ENCODE measurements at regions not wholly inside any gene's neighbourhood (a gene's known extent, or its start where the extent isn't known, plus 50 kb on each side); places are given as distances from the start of the nearest gene placed in this dataset.

DNA sequence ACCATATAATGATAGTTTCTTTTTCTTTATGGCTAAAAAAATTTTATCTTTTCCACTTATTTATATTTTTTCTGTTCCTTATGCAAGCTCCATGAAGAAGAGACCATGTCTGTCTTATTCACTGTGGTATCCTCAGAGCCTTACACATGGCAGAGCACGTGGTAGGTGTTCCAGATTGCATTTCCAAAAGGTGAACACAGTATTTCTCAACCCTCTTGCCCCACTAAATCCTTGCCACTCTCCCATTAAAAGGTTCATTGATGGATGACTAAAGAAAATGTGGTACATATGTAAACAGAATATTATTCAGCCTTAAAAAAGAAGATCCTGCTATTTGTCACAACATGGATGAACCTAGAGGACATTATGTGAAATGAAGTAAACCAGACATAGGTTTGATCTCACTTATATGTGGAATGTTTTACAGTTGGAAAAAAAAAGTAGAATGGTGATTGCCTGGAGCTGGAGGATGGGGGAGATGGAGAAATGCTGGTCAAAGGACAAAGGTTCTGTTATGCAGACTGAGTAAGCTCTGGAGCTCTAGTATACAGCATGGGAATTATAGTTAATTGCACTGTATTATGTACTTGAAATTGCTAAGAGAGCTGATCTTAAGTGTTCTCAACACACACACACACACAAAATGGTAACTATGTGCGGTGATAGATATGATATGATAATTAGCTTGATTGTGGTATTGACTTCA, 266.7 kb downstream of the CNTN3 start:
- ChIA-PET CTCF (no interaction called here), POLR2A (ENCODE audit: low non-redundant PET) (no interaction called here)
- Histone ChIP-seq H3K4me3 (ENCODE audit: low read depth, low read length, poor library complexity, severe bottlenecking) (no peak overlapping the region), H3K36me3 (ENCODE audit: insufficient read depth, low read length, poor library complexity, severe bottlenecking) (no peaks in the 10 kb centered on the region), H3K9me3 (ENCODE audit: low read depth, low read length, poor library complexity, severe bottlenecking) (no peaks in the 10 kb centered on the region), H3K27ac (ENCODE audit: low read depth, low read length, poor library complexity, severe bottlenecking) (no peak overlapping the region), H3K4me1 (ENCODE audit: insufficient read depth, low read length, poor library complexity, severe bottlenecking) (no peaks in the 10 kb centered on the region), H3K27me3 (replicated peaks; ENCODE audit: insufficient read depth, low read depth, low read length, poor library complexity) (no peaks in the 10 kb centered on the region)
- intact Hi-C loops (cut with micrococcal nuclease; ENCODE audit: unreplicated experiment), result no loop called here
- TF ChIP-seq EZH2 (IDR thresholded peaks at IDR 0.05; ENCODE audit: borderline replicate concordance, low read depth, low read length, poor library complexity, severe bottlenecking), result no peak
- TF ChIP-seq, protein P1, sequence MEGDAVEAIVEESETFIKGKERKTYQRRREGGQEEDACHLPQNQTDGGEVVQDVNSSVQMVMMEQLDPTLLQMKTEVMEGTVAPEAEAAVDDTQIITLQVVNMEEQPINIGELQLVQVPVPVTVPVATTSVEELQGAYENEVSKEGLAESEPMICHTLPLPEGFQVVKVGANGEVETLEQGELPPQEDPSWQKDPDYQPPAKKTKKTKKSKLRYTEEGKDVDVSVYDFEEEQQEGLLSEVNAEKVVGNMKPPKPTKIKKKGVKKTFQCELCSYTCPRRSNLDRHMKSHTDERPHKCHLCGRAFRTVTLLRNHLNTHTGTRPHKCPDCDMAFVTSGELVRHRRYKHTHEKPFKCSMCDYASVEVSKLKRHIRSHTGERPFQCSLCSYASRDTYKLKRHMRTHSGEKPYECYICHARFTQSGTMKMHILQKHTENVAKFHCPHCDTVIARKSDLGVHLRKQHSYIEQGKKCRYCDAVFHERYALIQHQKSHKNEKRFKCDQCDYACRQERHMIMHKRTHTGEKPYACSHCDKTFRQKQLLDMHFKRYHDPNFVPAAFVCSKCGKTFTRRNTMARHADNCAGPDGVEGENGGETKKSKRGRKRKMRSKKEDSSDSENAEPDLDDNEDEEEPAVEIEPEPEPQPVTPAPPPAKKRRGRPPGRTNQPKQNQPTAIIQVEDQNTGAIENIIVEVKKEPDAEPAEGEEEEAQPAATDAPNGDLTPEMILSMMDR (conservative IDR thresholded peaks at IDR 0.05; ENCODE audit: low read depth, low read length), result no peak
- no peak for DNase-seq (ENCODE audit: low spot score)
- no TSS peak for BruUV-seq (replicated peaks)

DNA sequence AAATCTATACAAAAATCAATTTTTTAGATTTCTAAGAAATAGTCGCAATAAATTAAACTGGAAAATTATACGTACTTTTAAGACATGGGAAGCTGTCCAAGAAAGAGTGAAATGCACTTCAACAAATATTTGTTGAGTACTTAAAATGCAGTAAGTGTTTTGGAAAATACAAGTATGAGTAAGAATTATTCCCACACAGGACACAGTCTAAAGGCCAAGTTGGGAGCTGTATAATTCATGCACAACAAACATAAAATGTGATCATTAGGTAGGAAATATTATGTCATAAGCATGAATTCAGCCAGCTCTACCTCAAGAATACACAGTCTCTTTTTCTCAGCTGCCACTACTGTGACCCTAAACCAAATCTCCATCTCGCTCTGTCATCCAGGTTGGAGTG, 267.6 kb downstream of the CNTN3 start:
- Histone ChIP-seq H3K4me1 (ENCODE audit: insufficient read depth, low read length, poor library complexity, severe bottlenecking) (no peaks in the 10 kb centered on the region), H3K9me3 (ENCODE audit: low read depth, low read length, poor library complexity, severe bottlenecking) (no peaks in the 10 kb centered on the region), H3K36me3 (ENCODE audit: insufficient read depth, low read length, poor library complexity, severe bottlenecking) (no peaks in the 10 kb centered on the region), H3K27me3 (replicated peaks; ENCODE audit: insufficient read depth, low read depth, low read length, poor library complexity) (no peaks in the 10 kb centered on the region), H3K4me3 (ENCODE audit: low read depth, low read length, poor library complexity, severe bottlenecking) (no peak overlapping the region), H3K27ac (ENCODE audit: low read depth, low read length, poor library complexity, severe bottlenecking) (no peak overlapping the region)
- ChIA-PET POLR2A (ENCODE audit: low non-redundant PET) (no interaction called here), CTCF (no interaction called here)
- no TSS peak for BruUV-seq (replicated peaks)
- no peak for DNase-seq (ENCODE audit: low spot score)
- TF ChIP-seq EZH2 (IDR thresholded peaks at IDR 0.05; ENCODE audit: borderline replicate concordance, low read depth, low read length, poor library complexity, severe bottlenecking), result no peak
- TF ChIP-seq, protein P1 (conservative IDR thresholded peaks at IDR 0.05; ENCODE audit: low read depth, low read length), result no peak
- intact Hi-C loops (cut with micrococcal nuclease; ENCODE audit: unreplicated experiment), result no loop called here

DNA sequence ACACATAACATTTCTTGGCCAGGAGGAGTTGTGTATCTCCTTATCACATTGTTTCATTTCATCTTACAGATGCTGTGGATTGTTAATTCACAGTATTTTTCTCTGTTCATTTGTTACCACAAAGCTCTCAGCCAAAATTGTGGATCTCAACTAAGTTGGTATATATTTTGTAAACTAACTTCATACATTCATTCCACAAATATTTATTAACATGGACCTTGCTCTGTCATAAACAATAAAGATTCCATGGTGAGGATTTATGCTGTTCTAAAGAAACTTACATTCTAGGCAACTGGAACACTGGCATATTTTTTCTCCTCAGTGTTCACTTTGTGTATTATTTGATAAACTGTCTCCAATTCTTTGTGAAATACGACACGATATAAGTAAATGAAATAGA, 268.8 kb downstream of the CNTN3 start:
- H3K27me3 ChIP-seq (replicated peaks; ENCODE audit: insufficient read depth, low read depth, low read length, poor library complexity), result no peaks in the 10 kb centered on the region
- intact Hi-C loops (cut with micrococcal nuclease; ENCODE audit: unreplicated experiment), result no loop called here
- no TSS peak for BruUV-seq (replicated peaks)
- TF ChIP-seq, protein P1 (conservative IDR thresholded peaks at IDR 0.05; ENCODE audit: low read depth, low read length), result no peak
- TF ChIP-seq EZH2 (IDR thresholded peaks at IDR 0.05; ENCODE audit: borderline replicate concordance, low read depth, low read length, poor library complexity, severe bottlenecking), result no peak
- CTCF ChIA-PET, result no interaction called here
- POLR2A ChIA-PET (ENCODE audit: low non-redundant PET), result no interaction called here
- no peak overlapping the region for H3K27ac ChIP-seq (ENCODE audit: low read depth, low read length, poor library complexity, severe bottlenecking)
- H3K36me3 ChIP-seq (ENCODE audit: insufficient read depth, low read length, poor library complexity, severe bottlenecking), result no peaks in the 10 kb centered on the region
- H3K9me3 ChIP-seq (ENCODE audit: low read depth, low read length, poor library complexity, severe bottlenecking), result no peaks in the 10 kb centered on the region
- no peak overlapping the region for H3K4me3 ChIP-seq (ENCODE audit: low read depth, low read length, poor library complexity, severe bottlenecking)
- no peak for DNase-seq (ENCODE audit: low spot score)
- no peaks in the 10 kb centered on the region for H3K4me1 ChIP-seq (ENCODE audit: insufficient read depth, low read length, poor library complexity, severe bottlenecking)
